Left lung (tissue), 4 donors: ENCODE measurements at regions not wholly inside any gene's neighbourhood (a gene's known extent, or its start where the extent isn't known, plus 50 kb on each side); places are given as distances from the start of the nearest gene placed in this dataset.

Experiments used
- ATAC-seq: fragments of 200-7000 bp; cut with Tn5 transposase; one replicate; pipeline ENCODE4 v1.9.1; 2020; ENCODE audit warnings: moderate library complexity
- DNase-seq, 4 donors: peaks; one replicate each; pipeline ENCODE4 v3.0.0-alpha.2; 2013 to 2020
- H3K27ac ChIP-seq, 2 donors: fragments of 200-600 bp; sonication (generic) in 1 of 2; one replicate each; pipeline versions ENCODE4 v1.5.0 to v1.8.0; 2020 to 2021
- H3K27me3 ChIP-seq, 2 donors: fragments of 200-600 bp; sonication (generic) in 1 of 2; one replicate each; pipeline versions ENCODE4 v1.5.0 to v1.8.0; 2020 to 2021
- H3K36me3 ChIP-seq, 2 donors: fragments of 200-600 bp; sonication (generic) in 1 of 2; one replicate each; pipeline versions ENCODE4 v1.5.0 to v1.8.0; 2020 to 2021
- H3K4me1 ChIP-seq, 2 donors: fragments of 200-600 bp; one replicate each; pipeline ENCODE4 v1.8.0; 2021
- H3K4me3 ChIP-seq, 2 donors: fragments of 200-600 bp; sonication (generic) in 1 of 2; one replicate each; pipeline versions ENCODE4 v1.5.0 to v1.8.0; 2020 to 2021; ENCODE audit warnings: mild to moderate bottlenecking in 1 of 2
- H3K9me3 ChIP-seq, 2 donors: fragments of 200-600 bp; sonication (generic) in 1 of 2; one replicate each; pipeline versions ENCODE4 v1.5.0 to v1.8.0; 2020 to 2021
- intact Hi-C, 2 donors: fragments of 100-400 bp; cut with DNase I; formaldehyde crosslinking; loops; one replicate each; pipeline versions ENCODE4 v1.11.2 to v1.14.2; 2022
- TF ChIP-seq, protein P1 (sequence below), 2 donors: fragments of 200-600 bp; sonication (generic) in 1 of 2; IDR thresholded peaks; one replicate each; pipeline versions ENCODE4 v1.5.0 to v1.8.0; 2021; ENCODE audit warnings: antibody characterized with exemption in 2 of 2
- donor health status: DM: no; HTN: yes; CAD: no.
- donor health status: DM: no; HTN: no; CAD: no.

DNA sequence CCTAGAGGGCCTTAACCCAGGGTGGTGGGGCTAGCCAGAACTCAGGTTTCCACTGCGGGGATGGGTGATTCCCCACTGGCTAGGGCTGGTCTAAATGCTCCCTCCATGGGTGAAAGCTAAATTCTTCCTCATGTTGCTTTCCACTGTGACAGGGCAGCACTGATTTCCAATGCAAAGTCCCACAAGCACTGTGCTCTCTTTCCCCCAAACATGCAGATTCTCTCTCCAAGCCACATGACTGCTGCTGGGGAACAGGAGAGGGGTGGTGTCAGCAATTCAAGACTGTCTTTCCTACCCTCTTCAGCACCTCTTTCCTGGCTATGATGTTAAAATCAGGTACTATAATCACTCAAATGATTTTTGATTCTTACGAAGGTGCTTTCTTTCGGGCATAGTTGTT, 215.5 kb downstream of the RWDD3 start:
- no peaks in the 10 kb centered on the region for H3K36me3 ChIP-seq
- H3K4me3 ChIP-seq = no peak overlapping the region
- H3K4me1 ChIP-seq = no peaks in the 10 kb centered on the region
- TF ChIP-seq, protein P1, sequence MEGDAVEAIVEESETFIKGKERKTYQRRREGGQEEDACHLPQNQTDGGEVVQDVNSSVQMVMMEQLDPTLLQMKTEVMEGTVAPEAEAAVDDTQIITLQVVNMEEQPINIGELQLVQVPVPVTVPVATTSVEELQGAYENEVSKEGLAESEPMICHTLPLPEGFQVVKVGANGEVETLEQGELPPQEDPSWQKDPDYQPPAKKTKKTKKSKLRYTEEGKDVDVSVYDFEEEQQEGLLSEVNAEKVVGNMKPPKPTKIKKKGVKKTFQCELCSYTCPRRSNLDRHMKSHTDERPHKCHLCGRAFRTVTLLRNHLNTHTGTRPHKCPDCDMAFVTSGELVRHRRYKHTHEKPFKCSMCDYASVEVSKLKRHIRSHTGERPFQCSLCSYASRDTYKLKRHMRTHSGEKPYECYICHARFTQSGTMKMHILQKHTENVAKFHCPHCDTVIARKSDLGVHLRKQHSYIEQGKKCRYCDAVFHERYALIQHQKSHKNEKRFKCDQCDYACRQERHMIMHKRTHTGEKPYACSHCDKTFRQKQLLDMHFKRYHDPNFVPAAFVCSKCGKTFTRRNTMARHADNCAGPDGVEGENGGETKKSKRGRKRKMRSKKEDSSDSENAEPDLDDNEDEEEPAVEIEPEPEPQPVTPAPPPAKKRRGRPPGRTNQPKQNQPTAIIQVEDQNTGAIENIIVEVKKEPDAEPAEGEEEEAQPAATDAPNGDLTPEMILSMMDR (IDR thresholded peaks at IDR 0.05) = no peak
- no peak overlapping the region for H3K27ac ChIP-seq
- peaks cover 0 to 18% of the 10 kb centered on the region in 2 donors for H3K9me3 ChIP-seq
- H3K27me3 ChIP-seq = no peaks in the 10 kb centered on the region
- intact Hi-C loops = no loop called here
- no peak for ATAC-seq
- DNase-seq = no peak

DNA sequence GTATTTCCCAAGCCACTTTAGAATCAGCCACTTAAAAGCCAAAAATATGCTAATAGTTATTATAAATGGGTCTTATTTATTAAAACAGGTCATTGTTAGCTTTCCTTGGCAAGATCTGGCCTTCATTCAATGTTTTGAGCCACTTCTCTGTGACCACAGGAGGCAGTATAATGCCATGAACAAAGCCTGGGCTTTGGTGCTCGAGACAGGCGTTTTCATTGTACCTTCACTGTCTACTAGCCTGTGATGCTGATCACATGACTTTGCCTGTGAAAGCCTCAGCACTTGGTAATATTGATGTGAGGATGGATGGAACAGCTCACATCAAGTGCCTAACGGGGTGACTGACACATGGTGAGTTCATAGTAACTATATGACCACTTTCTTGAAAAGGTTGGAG, 217.0 kb downstream of the RWDD3 start:
- H3K4me1 ChIP-seq = no peaks in the 10 kb centered on the region
- ATAC-seq (no peak), DNase-seq (no peak)
- H3K36me3 ChIP-seq = no peaks in the 10 kb centered on the region
- H3K9me3 ChIP-seq = peaks cover 0 to 32% of the 10 kb centered on the region in 2 donors
- TF ChIP-seq, protein P1 (IDR thresholded peaks at IDR 0.05) = no peak
- no peaks in the 10 kb centered on the region for H3K27me3 ChIP-seq
- H3K4me3 ChIP-seq = no peak overlapping the region
- H3K27ac ChIP-seq = no peak overlapping the region
- intact Hi-C loops = no loop called here

GRCh38 chr1:95451904-95452303, 217.9 kb downstream of the RWDD3 start:
- ATAC-seq = no peak
- intact Hi-C loops = no loop called here

GRCh38 chr1:95453053-95453452, 219.0 kb downstream of the RWDD3 start:
- no peak overlapping the region for H3K4me3 ChIP-seq
- H3K36me3 ChIP-seq = no peaks in the 10 kb centered on the region
- H3K9me3 ChIP-seq = peaks cover 0 to 40% of the 10 kb centered on the region in 2 donors
- H3K27ac ChIP-seq = no peak overlapping the region
- ATAC-seq (no peak), DNase-seq (no peak)
- no peaks in the 10 kb centered on the region for H3K4me1 ChIP-seq
- H3K27me3 ChIP-seq = no peaks in the 10 kb centered on the region
- TF ChIP-seq, protein P1 (IDR thresholded peaks at IDR 0.05) = no peak
- intact Hi-C loops = no loop called here

More at GRCh38 chr1:95451904-95452303, 217.9 kb downstream of the RWDD3 start:
- H3K36me3 ChIP-seq = no peaks in the 10 kb centered on the region
- no peak overlapping the region for H3K4me3 ChIP-seq
- no peak overlapping the region for H3K27ac ChIP-seq
- DNase-seq = no peak
- H3K4me1 ChIP-seq = no peaks in the 10 kb centered on the region
- H3K27me3 ChIP-seq = no peaks in the 10 kb centered on the region
- TF ChIP-seq, protein P1 (IDR thresholded peaks at IDR 0.05) = no peak
- peaks cover 0 to 37% of the 10 kb centered on the region in 2 donors for H3K9me3 ChIP-seq

GRCh38 chr1:95467036-95467435, 233.0 kb downstream of the RWDD3 start:
- ATAC-seq = no peak
- no peak overlapping the region for H3K4me3 ChIP-seq
- TF ChIP-seq, protein P1 (IDR thresholded peaks at IDR 0.05) = no peak
- no peaks in the 10 kb centered on the region for H3K4me1 ChIP-seq
- DNase-seq = no peak
- H3K36me3 ChIP-seq = no peaks in the 10 kb centered on the region
- intact Hi-C loops = no loop called here
- H3K27ac ChIP-seq = no peak overlapping the region
- no peaks in the 10 kb centered on the region for H3K27me3 ChIP-seq
- H3K9me3 ChIP-seq = peaks cover 0 to 11% of the 10 kb centered on the region in 2 donors
